Medulla oblongata (tissue), 1 donor: ENCODE measurements at regions not wholly inside any gene's neighbourhood (a gene's known extent, or its start where the extent isn't known, plus 50 kb on each side); places are given as distances from the start of the nearest gene placed in this dataset.

Experiments
- DNase-seq: peaks from one replicate; pipeline ENCODE4 v3.0.0-alpha.2; 2015; ENCODE audit errors: extremely low spot score

- no peak for DNase-seq
Observed at GRCh38 chr3:69568951-69569350, 170.3 kb upstream of the MITF start.

- DNase-seq = no peak
Observed at GRCh38 chr3:69568458-69568857, 170.8 kb upstream of the MITF start.

DNA sequence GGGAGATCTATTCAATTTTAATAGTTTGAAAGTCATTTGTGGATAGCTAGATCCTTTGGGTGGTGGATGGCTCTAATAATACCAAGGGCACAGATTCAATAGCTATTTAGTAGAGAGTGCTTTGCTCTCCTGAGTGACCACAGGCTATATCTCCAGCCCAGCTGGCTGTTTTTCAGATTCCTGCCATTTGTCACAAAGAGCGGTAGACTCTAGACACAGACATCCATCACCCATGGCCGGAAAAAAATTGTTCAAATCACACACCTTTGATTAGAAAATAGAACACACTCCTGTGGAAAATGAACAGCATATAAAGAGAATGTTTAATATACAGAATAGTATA lies 171.6 kb upstream of the MITF start:
- DNase-seq = no peak

- no peak for DNase-seq
Observed at GRCh38 chr3:69567023-69567709, 172.1 kb upstream of the MITF start.

- DNase-seq = no peak
Observed at GRCh38 chr3:69566275-69566674, 173.0 kb upstream of the MITF start.

DNA sequence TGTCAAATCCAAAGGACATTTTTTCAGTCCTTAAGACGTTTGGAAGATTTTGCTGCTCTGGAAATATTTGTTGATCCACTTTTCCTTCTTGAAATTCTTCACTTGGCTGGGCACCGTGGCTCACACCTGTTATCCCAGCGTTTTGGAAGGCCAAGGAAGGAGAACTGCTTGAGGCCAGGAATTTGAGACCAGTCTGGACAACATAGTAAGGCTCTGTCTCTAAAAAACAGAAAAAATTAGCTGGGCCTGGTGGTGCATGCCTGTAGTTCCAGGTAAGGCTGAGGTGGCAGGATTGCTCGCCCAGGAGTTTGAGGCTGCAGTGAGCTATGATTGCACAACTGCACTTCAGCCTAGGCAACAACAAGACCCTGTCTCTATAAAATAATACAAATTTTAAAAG lies 173.9 kb upstream of the MITF start:
- no peak for DNase-seq

- DNase-seq = peak; percentile 56
Observed at GRCh38 chr3:69563981-69564380, 175.3 kb upstream of the MITF start.

DNA sequence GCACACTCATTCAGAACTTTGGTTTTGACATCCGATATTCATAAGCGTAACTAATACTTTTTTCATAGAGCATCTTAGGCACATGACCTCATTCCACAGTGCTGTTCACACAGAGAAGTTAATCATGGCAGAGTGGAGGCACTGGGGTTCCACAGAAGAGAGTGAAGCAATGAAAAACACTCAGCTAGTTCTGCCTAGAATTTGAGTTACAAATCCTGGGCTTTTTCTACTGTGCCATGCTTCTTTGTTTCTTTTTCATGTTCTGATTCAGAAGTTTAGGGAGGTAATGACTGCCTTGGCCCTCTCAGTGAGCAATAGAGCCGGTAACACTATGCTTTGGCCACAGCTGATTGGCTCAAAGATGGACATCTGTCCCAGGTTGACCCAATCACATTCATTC lies 176.1 kb upstream of the MITF start:
- DNase-seq = no peak

GRCh38 chr3:69562020-69562419 lies 176.1 kb upstream of the FRMD4B start:
- no peak for DNase-seq

DNA sequence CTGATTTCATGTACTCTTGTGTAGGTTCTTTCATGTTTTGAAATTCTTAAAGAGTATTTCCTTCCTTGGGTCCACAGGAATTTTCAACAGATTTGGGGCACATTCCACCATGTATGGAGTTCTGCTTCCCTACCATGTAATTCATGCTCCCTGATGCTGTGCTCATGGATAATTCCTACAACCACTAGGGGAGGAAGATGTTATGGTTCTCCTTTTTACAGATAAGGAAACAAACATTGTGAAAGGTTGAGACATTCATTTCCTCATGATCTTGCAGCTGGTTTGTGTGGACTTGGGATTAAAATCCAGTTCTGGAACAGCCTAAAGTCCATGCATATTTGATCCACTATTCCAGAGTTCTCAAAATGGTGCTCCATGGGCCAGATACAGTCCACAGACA lies 174.9 kb upstream of the FRMD4B start:
- DNase-seq = no peak

- no peak for DNase-seq
Observed at GRCh38 chr3:69560116-69560515, 174.2 kb upstream of the FRMD4B start.

DNA sequence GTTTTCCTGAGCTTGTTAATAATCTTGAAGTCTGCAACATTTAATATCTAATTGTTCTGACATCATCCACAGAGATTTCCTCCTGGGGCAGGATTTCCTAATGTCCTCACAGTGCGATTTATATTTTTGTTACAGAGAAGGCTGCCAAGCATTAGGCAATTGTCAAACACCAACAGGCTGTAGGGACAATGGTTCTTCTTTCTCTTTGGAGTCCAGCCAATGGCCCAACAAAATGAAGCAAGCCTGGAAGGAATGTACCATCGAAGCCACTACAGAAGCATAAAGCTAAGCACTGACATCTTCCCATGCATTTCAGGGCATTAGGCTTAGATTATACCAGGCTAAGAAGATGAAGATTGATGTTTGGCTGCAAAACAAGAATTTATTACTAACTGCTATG lies 173.0 kb upstream of the FRMD4B start:
- peak; percentile 89 for DNase-seq

DNA sequence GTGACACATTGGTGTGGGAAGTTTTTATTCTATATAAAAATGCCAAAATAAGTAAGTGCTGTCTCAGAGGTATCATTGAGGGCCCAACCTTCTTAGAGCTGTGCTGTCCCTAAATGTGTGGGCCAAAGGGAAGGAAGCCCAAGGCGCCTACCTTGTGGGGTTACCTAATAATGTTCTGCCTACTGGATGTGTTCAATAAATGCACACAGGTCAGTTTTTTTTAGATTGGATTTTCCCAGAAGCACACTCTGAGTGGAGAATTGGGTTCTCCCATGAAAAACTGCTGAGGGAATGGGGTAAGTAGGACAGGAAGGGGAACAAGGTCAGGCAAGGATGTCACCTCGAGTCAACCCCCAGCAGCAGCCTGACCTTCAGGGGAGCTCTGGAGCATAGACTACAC lies 168.7 kb upstream of the FRMD4B start:
- DNase-seq = no peak

- DNase-seq = no peak
Observed at GRCh38 chr3:69553888-69554287, 168.0 kb upstream of the FRMD4B start.

DNA sequence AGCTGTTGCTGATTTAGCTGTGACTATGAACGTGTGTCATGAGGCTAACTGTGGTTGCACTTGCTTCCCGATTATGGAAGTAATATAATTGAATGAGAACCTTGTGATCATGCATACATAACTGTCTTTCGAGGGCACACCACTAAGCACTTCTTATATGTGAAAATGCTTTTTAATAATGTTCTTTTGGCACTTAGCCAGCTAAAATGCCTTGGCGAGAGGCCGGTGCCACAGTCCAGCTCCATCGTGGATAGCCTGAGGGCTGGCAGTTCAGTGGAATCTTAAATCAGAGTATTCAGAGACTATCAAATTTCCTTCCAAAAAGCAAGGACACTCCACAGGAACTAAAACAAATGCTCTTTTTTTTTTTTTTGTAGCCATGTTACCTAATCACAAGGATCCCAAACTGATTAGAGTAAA lies 161.6 kb upstream of the FRMD4B start:
- DNase-seq = no peak

DNA sequence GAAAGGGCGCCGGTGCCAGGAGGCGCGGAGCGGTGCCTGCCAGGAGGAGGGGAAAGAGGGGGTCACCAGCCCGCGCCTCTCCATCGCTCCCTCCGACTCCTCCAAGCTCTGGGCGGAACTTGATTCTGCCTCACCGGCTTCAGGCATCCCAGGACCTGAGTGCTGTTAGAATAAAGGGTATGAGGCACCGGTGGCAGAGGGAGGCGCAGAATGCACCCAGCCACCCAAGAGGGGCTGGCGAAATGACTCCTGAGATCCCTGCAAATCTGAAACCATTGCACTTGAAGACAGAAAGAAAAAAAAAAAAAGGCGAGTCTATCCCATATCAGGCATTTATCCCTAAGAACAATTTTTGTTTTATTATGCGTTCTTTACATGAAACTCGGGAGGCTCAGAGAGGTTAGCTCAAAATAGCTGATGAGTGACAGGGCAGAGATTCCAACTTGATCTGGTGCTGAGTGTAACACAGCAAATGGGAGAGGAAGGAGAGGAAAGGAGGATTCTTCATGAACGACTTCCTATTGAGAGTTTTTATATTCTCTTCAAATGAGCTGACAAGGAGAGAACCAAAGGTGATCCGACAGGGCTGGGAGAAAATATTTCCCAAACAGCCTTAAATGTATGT lies 157.0 kb upstream of the FRMD4B start:
- no peak for DNase-seq

DNA sequence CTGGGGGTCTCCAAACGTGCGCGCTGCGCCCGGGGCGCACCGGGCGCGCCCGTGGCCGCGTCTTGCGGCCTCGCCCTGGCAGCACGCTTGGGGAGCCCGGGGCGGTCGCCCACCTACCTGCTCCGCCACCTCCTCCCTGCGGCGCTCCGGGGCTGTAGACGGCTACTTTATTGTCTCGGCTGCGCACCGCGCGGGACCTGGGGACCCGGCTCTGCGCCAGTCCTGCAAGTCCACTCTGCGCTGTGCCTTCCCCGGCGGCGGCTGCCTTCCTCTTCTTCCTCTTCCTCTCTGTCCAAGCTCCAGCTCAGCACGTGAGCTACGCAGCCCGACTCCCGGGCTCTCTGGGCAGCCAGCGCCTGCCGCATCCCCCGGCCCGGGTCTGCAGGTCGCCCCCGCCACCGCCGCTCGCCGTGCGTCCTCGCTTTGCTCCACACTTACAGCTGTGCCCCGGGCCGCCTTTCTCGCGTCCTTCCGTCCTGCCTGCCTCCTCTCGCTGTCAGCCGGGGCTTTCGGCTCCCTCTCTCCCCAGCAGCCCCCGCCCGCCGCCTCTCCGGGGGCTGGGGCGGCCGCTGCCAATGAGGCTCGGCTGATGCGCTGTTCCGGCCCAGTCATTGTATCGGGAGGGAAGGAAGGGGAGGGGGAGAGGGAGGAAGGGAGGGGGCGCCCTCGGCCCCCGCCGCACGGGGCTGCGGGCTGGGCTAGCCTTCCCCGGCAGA lies 156.4 kb upstream of the FRMD4B start:
- peak; percentile 89 for DNase-seq

DNA sequence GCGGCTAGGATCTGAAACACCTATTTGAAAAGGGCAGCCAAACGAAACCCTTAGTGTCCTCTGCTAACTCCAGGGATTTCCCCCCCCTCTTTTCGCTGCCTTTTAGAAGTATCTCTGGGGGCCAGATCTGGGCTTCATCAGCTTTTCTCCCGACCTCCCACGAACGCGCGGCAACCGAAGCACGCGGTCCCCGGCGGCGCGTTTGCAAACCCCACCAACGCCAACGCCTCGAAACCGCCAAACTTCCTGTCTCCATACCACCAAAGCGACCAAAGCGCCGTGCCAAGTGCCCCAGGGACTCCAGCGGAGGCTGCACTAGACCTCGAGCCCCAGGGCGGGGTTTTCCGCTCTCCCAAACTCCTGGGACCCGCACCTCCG lies 155.8 kb upstream of the FRMD4B start:
- DNase-seq = no peak

DNA sequence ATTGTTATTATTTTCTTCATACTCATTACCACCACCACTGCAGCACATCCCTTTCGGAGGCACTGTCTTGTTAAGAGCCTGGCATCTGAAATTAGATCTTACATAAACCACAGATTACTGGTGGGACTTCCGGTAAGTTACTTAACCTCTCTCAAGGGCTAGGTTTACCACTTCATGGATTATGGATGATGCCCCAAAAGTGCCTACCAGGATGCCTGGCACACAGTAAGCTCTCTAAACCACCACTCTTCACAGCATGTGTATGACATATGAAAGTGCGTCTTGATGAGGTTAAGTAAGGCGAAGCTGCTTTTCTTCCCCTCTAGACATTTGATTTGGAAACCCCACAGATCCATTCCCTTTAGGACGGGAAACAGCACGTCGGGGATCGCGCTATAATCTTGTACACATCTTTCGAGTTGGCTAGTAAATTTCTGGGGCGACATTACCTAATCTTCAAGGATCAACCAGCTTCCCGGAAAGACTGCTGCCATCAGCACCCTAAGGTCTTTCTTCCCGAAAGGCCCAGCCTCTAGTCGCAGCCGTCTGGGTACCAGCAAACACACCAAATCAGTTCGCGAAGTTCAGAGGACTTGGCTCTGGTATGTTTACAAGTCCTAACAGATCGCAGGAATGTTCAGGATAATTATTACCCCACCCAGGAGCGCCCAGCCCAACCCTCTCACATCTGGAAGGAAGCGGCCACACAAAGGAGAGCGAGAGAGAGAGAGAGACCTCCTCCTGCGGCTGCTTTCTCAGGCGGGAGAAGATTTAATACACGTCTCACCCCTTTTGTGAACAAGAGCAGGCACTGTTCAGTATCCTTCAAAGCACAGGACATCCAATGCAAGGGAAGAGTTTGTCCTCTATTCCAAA lies 155.1 kb upstream of the FRMD4B start:
- DNase-seq = no peak

GRCh38 chr3:69539134-69539533 lies 153.2 kb upstream of the FRMD4B start:
- DNase-seq = no peak

- DNase-seq = no peak
Observed at GRCh38 chr3:69538281-69538680, 152.4 kb upstream of the FRMD4B start.

DNA sequence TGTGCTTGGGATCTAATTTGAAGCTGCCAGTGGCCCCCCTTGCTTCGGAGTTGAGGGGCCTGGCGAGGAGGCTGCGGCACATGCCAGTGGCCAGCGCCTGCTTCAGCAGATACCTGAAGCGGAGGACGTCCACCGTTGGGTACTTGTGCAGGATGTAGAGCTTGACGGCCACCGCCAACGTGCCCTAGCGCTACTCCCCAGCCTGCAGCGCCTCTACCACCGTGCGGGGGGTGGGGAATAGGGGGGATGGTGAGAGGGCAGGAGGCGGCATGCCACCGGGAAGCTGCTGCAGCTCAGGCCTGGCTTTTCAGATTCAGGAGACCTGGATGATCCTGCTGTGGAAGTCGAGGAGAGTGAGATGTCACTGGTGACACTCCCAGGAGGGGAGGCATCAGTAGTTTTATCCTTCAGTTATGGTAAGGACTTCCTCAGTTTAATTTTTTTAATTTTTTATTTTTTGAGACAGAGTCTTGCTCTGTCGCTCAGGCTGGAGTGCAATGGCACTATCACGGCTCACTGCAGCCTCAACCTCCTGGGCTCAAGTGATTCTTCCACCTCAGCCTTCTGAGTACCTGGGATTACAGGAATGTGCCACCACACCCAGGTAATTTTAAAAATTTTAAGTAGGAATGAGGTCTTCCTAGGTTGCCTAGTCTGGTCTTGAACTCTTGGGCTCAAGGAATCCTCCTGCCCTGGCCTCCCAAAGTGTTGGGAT lies 150.6 kb upstream of the FRMD4B start:
- DNase-seq = no peak
